ENCODE measurements at regions not wholly inside any gene's neighbourhood (a gene's known extent, or its start where the extent isn't known, plus 50 kb on each side); places are given as distances from the start of the nearest gene placed in this dataset.

DNA sequence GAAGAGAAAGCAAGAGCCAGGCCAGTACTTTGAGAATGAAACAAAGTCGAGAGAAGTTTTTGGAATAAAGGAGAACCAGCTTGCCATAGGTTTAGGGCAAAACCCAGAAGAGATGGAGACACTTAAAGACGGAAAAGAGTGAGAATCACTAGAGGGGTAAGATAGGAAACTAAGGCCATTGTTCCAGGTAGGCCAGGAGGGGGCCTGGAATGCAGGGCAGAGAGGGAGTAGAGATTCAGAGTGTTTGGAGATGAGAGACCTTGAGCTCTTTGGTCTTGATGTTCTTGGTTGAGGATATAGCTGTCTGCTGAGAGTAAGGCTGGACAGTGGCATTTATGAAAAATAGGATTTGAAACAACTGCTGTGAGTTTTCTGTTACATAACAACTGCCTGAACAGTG, 263.3 kb upstream of the POU2AF2 start:
- intact Hi-C loops (cut with micrococcal nuclease): no loop called here

DNA sequence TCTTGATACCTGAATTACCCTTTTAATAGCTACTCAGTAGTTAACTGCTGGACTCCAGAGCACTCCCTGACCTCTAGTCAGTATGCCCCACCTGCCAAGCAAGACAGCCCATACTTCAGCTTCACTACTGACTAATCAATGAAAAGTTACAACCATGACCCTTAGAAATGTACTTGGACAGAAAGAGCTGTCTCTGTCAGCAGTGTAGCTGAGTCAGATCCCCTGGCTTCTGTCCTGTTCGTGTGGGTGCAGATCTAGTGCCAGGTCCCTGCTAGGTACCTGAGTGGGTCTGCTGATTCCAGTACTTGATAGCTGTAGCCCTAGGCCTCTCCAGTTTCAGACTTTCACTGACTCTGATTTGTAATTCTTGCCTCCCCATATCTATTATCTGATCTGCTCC, 265.8 kb upstream of the POU2AF2 start:
- Mint-ChIP-seq H3K36me3 (ENCODE audit: low read depth) (no peaks in the 10 kb centered on the region), H3K9me3 (peaks cover 3% of the 10 kb centered on the region), H3K4me3 (no peak overlapping the region), H3K27ac (no peak overlapping the region), H3K27me3 (ENCODE audit: low read depth) (no peaks in the 10 kb centered on the region), H3K4me1 (ENCODE audit: low read depth) (no peaks in the 10 kb centered on the region)
- no peak for DNase-seq
- CTCF ChIA-PET: interaction anchor here (0.6 kb wide), 1 partner anchor 553 kb away, joined by 3 read pairs; no protein-coding TSS in a partner anchor
- intact Hi-C loops (cut with micrococcal nuclease): no loop called here

More for the DNA sequence above, 263.3 kb upstream of the POU2AF2 start:
- Mint-ChIP-seq H3K4me3 (no peak overlapping the region), H3K36me3 (ENCODE audit: low read depth) (no peaks in the 10 kb centered on the region), H3K4me1 (ENCODE audit: low read depth) (no peaks in the 10 kb centered on the region), H3K27me3 (ENCODE audit: low read depth) (no peaks in the 10 kb centered on the region), H3K27ac (no peak overlapping the region), H3K9me3 (peaks cover 3% of the 10 kb centered on the region)
- no peak for DNase-seq
- CTCF ChIA-PET: no interaction called here

DNA sequence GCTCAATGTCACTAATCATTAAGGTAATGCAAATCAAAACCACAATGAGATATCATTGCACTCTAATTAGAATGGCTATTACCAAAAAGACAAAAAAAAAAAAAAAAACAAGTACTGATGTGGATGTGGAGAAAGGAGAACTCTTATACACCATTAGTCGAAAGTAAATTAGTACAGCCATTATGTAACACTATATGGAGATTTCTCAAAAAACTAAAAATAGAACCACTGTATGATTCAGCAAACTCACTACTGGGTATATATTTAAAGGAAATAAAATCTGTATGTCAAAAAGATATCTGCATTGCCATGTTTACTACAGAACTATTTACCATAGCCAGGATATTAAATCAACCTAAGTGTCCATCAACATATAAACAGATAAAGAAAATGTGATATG, 265.4 kb upstream of the ARHGAP20 start:
- peaks cover 3% of the 10 kb centered on the region for H3K9me3 Mint-ChIP-seq
- H3K36me3 Mint-ChIP-seq (ENCODE audit: low read depth): no peaks in the 10 kb centered on the region
- H3K4me1 Mint-ChIP-seq (ENCODE audit: low read depth): no peaks in the 10 kb centered on the region
- DNase-seq: no peak
- no peak overlapping the region for H3K27ac Mint-ChIP-seq
- no peaks in the 10 kb centered on the region for H3K27me3 Mint-ChIP-seq (ENCODE audit: low read depth)
- CTCF ChIA-PET: no interaction called here
- no peak overlapping the region for H3K4me3 Mint-ChIP-seq
- intact Hi-C loops (cut with micrococcal nuclease): no loop called here

GRCh38 chr11:110974731-110975130, 262.5 kb upstream of the ARHGAP20 start:
- no peak overlapping the region for H3K4me3 Mint-ChIP-seq
- CTCF ChIA-PET: no interaction called here
- no peak overlapping the region for H3K27ac Mint-ChIP-seq
- H3K27me3 Mint-ChIP-seq (ENCODE audit: low read depth): no peaks in the 10 kb centered on the region
- H3K4me1 Mint-ChIP-seq (ENCODE audit: low read depth): no peaks in the 10 kb centered on the region
- H3K9me3 Mint-ChIP-seq: peaks cover 3% of the 10 kb centered on the region
- intact Hi-C loops (cut with micrococcal nuclease): no loop called here
- no peak for DNase-seq
- no peaks in the 10 kb centered on the region for H3K36me3 Mint-ChIP-seq (ENCODE audit: low read depth)

DNA sequence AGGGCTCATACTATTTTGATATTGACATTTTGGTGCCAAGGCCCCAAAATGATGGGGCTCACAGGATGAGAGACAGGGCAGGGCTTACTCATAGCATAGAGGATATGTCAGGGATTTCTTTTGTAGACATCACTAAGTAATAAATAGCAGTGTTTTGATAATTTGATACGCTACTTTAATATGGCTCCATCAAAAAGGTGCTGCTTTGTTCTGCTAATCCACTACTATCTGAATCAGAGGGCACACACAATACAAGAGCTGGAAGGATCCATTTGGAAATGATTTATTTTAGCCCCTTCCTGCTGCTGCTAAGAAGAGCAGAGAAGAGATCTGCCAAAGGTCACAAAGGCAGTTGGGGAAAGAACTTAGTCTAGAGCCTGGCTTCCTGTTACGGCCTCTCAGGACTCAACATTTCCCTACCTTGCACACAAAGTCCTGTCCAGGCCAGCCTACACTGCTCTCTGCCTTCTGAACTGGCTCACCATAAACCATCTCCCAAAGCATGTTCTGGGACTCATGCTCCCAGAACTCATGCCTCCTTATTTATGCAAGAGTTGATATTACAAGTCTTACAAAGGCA, 261.3 kb upstream of the ARHGAP20 start:
- intact Hi-C loops (cut with micrococcal nuclease): no loop called here
- Mint-ChIP-seq H3K27me3 (ENCODE audit: low read depth) (no peaks in the 10 kb centered on the region), H3K36me3 (ENCODE audit: low read depth) (no peaks in the 10 kb centered on the region), H3K4me3 (no peak overlapping the region), H3K27ac (no peak overlapping the region), H3K9me3 (peaks cover 3% of the 10 kb centered on the region), H3K4me1 (ENCODE audit: low read depth) (no peaks in the 10 kb centered on the region)
- CTCF ChIA-PET: no interaction called here
- DNase-seq: no peak

DNA sequence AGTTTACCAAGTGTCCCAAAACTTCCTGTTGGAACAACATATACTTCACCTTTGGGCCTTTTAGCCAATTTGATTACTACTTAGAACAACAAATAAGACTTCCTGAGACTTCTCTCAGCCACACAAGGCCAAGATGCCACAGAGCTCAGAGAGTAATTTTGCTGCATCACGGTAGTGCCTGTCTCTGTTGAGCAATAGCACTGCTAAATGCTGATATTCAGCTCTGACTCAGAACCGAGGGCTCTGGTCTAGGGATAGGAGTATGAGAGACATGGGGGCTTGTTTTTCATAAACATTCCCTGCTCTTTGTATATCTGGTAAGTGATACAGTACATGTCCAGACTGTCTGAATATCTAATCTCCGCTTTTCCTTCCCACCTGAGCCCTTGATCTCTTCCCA, 260.4 kb upstream of the ARHGAP20 start:
- Mint-ChIP-seq H3K4me3 (no peak overlapping the region), H3K27me3 (ENCODE audit: low read depth) (no peaks in the 10 kb centered on the region), H3K4me1 (ENCODE audit: low read depth) (no peaks in the 10 kb centered on the region), H3K36me3 (ENCODE audit: low read depth) (no peaks in the 10 kb centered on the region), H3K27ac (no peak overlapping the region), H3K9me3 (no peaks in the 10 kb centered on the region)
- DNase-seq: no peak
- CTCF ChIA-PET: no interaction called here
- intact Hi-C loops (cut with micrococcal nuclease): no loop called here

DNA sequence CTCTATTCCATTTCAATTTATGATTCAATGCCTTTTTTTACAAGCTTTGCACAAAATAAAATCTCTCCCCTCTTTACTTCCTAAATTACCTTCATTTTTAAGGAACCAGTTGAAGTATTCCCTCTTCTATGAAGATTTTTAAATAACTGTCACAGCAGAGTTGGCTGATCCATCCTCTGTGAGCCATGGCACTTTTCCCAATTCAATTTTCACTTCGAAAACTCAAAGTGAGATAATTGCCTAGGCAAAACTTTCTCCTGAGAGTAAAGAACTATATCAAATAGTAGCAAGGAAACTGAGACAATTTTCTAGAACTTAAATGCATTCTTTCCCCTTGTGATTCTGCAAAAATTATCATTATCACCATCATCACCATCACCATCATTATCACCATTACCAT, 259.9 kb upstream of the ARHGAP20 start:
- CTCF ChIA-PET: no interaction called here

DNA sequence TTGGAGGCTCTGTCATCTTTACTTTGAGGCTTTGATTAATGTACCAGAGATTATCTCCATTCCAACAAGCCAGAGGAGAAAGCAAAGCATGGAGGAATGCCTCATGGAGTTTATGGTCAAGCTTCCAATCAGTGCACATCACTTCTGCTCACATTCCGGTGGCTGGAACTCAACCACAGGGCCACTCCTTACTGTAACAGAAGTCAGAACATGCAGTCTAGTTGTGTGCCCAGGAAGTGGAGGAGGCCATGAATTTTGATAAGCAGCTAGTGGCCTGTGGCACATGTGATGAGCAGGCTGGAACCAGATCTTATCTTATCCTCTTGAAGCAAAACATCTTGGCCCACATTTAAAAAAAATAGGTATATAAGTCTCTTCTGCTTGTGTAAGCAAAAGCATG, 258.9 kb upstream of the ARHGAP20 start:
- DNase-seq: no peak
- CTCF ChIA-PET: no interaction called here
- no peaks in the 10 kb centered on the region for H3K9me3 Mint-ChIP-seq
- no peaks in the 10 kb centered on the region for H3K36me3 Mint-ChIP-seq (ENCODE audit: low read depth)
- no peaks in the 10 kb centered on the region for H3K27me3 Mint-ChIP-seq (ENCODE audit: low read depth)
- no peak overlapping the region for H3K4me3 Mint-ChIP-seq
- H3K4me1 Mint-ChIP-seq (ENCODE audit: low read depth): no peaks in the 10 kb centered on the region
- no peak overlapping the region for H3K27ac Mint-ChIP-seq
- intact Hi-C loops (cut with micrococcal nuclease): no loop called here

More for the DNA sequence above, 259.9 kb upstream of the ARHGAP20 start:
- intact Hi-C loops (cut with micrococcal nuclease): no loop called here
- no peaks in the 10 kb centered on the region for H3K27me3 Mint-ChIP-seq (ENCODE audit: low read depth)
- H3K36me3 Mint-ChIP-seq (ENCODE audit: low read depth): no peaks in the 10 kb centered on the region
- no peak overlapping the region for H3K27ac Mint-ChIP-seq
- DNase-seq: no peak
- no peaks in the 10 kb centered on the region for H3K9me3 Mint-ChIP-seq
- no peak overlapping the region for H3K4me3 Mint-ChIP-seq
- no peaks in the 10 kb centered on the region for H3K4me1 Mint-ChIP-seq (ENCODE audit: low read depth)

- H3K4me1 Mint-ChIP-seq (ENCODE audit: low read depth): no peaks in the 10 kb centered on the region
- no peak overlapping the region for H3K4me3 Mint-ChIP-seq
- intact Hi-C loops (cut with micrococcal nuclease): no loop called here
- H3K27ac Mint-ChIP-seq: no peak overlapping the region
- no peak for DNase-seq
- H3K36me3 Mint-ChIP-seq (ENCODE audit: low read depth): no peaks in the 10 kb centered on the region
- no peaks in the 10 kb centered on the region for H3K9me3 Mint-ChIP-seq
- H3K27me3 Mint-ChIP-seq (ENCODE audit: low read depth): no peaks in the 10 kb centered on the region
- CTCF ChIA-PET: no interaction called here
Measured at GRCh38 chr11:110968348-110969062, 256.3 kb upstream of the ARHGAP20 start.

- intact Hi-C loops (cut with micrococcal nuclease): no loop called here
- H3K27ac Mint-ChIP-seq: no peak overlapping the region
- DNase-seq: no peak
- H3K4me3 Mint-ChIP-seq: no peak overlapping the region
- no peaks in the 10 kb centered on the region for H3K36me3 Mint-ChIP-seq (ENCODE audit: low read depth)
- no peaks in the 10 kb centered on the region for H3K4me1 Mint-ChIP-seq (ENCODE audit: low read depth)
- CTCF ChIA-PET: no interaction called here
- H3K9me3 Mint-ChIP-seq: no peaks in the 10 kb centered on the region
- no peaks in the 10 kb centered on the region for H3K27me3 Mint-ChIP-seq (ENCODE audit: low read depth)
Measured at GRCh38 chr11:110966131-110966530, 253.9 kb upstream of the ARHGAP20 start.

- intact Hi-C loops (cut with micrococcal nuclease): no loop called here
- no peak overlapping the region for H3K27ac Mint-ChIP-seq
- H3K4me1 Mint-ChIP-seq (ENCODE audit: low read depth): no peaks in the 10 kb centered on the region
- CTCF ChIA-PET: interaction anchor here (0.7 kb wide), 1 partner anchor 365 kb away, joined by 5 read pairs; no protein-coding TSS in a partner anchor
- H3K27me3 Mint-ChIP-seq (ENCODE audit: low read depth): no peaks in the 10 kb centered on the region
- no peak overlapping the region for H3K4me3 Mint-ChIP-seq
- no peaks in the 10 kb centered on the region for H3K36me3 Mint-ChIP-seq (ENCODE audit: low read depth)
- DNase-seq: no peak
- no peaks in the 10 kb centered on the region for H3K9me3 Mint-ChIP-seq
Measured at GRCh38 chr11:110962921-110963320, 250.7 kb upstream of the ARHGAP20 start.

DNA sequence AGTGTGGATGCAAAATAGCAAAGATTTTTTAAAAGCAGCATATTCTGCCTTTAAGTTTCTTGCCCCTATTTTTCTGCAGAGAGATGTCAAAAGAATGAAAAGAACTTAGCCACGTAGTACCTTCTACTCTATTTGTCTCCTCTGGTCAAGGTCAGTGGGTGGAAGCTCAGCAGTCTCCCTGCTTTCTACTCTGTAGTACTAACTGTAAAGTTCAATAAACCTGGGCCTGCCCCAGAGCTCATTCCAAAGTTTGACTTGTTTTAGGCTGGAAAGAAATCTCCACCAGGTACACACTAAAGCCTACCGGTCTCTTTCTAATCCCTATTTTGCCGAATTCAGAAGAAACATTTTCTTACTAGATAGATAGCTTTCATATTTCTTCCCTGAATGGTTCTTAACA, 247.9 kb upstream of the ARHGAP20 start:
- intact Hi-C loops (cut with micrococcal nuclease): no loop called here
- no peak for DNase-seq
- Mint-ChIP-seq H3K27ac (no peak overlapping the region), H3K27me3 (ENCODE audit: low read depth) (no peaks in the 10 kb centered on the region), H3K36me3 (ENCODE audit: low read depth) (no peaks in the 10 kb centered on the region), H3K9me3 (no peaks in the 10 kb centered on the region), H3K4me1 (ENCODE audit: low read depth) (no peaks in the 10 kb centered on the region), H3K4me3 (no peak overlapping the region)
- CTCF ChIA-PET: no interaction called here

- no peak overlapping the region for H3K4me3 Mint-ChIP-seq
- intact Hi-C loops (cut with micrococcal nuclease): no loop called here
- no peak overlapping the region for H3K27ac Mint-ChIP-seq
- no peaks in the 10 kb centered on the region for H3K27me3 Mint-ChIP-seq (ENCODE audit: low read depth)
- CTCF ChIA-PET: no interaction called here
- H3K36me3 Mint-ChIP-seq (ENCODE audit: low read depth): no peaks in the 10 kb centered on the region
- no peak for DNase-seq
- no peaks in the 10 kb centered on the region for H3K9me3 Mint-ChIP-seq
- H3K4me1 Mint-ChIP-seq (ENCODE audit: low read depth): no peaks in the 10 kb centered on the region
Measured at GRCh38 chr11:110958216-110958615, 246.0 kb upstream of the ARHGAP20 start.

All from activated naive CD4-positive, alpha-beta T cell treated with anti-CD3 and anti-CD28 coated beads for 36 hours (primary cell).